ENCODE measurements at regions not wholly inside any gene's neighbourhood (a gene's known extent, or its start where the extent isn't known, plus 50 kb on each side); places are given as distances from the start of the nearest gene placed in this dataset.
"Not testable (repeated sequence)": the region's sequence is repeated elsewhere in the genome, so short reads cannot be mapped to it uniquely, and the experiment has no call there.

GRCh38 chr1:73475316-73475870 is 722.6 kb downstream of the LRRIQ3 start:
- no peak for DNase-seq (ENCODE audit: low spot score)

GRCh38 chr1:73472810-73473209 is 725.2 kb downstream of the LRRIQ3 start:
- no peak for DNase-seq (ENCODE audit: low spot score)

GRCh38 chr1:73467731-73468130 is 730.2 kb downstream of the LRRIQ3 start:
- DNase-seq (ENCODE audit: low spot score) = no peak

- no peak for DNase-seq (ENCODE audit: low spot score)
These were observed 734.1 kb downstream of the LRRIQ3 start for GRCh38 chr1:73463873-73464272.

- peak; percentile 1 for DNase-seq (ENCODE audit: low spot score)
These were observed 745.5 kb downstream of the LRRIQ3 start for GRCh38 chr1:73452522-73452921.

- not testable (repeated sequence) for DNase-seq (ENCODE audit: low spot score)
These were observed 747.3 kb downstream of the LRRIQ3 start for GRCh38 chr1:73450668-73451067.

GRCh38 chr1:73411479-73411878 is 786.5 kb downstream of the LRRIQ3 start:
- no peak for DNase-seq (ENCODE audit: low spot score)

DNA sequence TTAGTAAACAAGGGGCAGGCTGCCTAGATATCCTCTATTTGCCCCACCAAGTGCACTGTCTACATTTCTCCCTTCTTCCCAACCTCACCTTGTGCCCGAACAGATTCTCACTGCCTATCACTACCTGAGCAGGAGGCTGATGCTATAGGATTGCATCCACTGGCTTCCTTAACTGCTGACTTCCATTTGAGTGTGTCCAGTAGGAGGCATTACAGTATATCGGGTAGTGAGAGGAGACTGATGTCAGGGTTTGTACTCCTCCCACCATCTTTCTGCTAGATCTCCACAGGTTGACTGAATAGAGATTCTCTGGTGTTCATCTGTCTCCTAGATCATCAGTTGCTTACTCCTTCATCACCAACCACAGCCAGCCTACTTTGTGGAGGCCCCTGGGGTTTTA is 796.3 kb downstream of the LRRIQ3 start:
- no peak for DNase-seq (ENCODE audit: low spot score)

- DNase-seq (ENCODE audit: low spot score) = no peak
These were observed 815.0 kb downstream of the LRRIQ3 start for GRCh38 chr1:73382966-73383365.

DNA sequence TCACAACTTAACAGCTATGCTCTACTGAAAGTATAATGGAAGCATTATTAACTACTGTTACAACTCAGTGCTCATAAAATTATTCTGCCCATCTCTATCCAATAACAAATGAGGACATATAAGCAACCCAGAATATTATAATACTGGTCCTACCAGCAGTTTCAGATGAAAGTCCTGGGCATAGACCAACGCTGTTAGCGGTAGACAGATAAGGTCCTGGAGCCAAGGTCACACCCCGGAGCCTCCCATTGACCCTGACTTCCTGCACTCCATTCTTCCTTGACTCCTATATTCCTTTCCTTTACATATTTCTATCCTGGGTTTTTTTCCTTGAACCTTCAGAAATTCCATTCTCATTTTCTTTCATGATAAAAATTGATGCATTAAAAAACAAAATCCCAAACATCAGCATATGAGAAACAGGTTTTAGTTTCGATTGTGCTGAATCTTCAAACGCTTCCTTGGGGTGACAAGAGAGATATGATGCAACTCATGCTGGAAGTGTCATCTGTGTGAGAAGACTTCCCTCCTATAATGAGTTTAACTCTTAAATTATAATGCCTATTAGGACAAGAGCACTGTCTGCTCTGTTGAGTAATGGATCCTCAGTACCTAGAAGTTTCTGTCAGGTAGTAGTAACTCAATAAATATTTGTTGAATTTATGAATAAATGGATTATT is 831.1 kb downstream of the LRRIQ3 start:
- DNase-seq (ENCODE audit: low spot score) = no peak

DNA sequence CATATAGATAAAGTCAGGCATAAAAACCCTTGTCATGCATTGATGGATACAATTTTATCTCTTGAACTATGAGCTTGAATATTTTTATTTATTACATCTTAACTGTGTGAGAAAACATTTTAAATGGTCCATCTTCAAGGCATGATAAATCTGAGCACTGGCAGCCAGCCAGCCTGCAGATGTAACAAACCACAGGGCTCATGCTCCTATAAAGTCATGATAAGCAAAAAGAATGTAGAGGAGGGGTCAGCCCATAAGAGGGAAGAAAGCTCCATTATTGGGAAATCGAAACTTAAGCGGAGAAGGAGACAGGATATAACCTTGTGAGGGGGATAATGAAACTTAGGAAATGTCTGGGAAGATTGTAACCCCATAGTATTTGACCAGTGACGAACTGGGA is 839.0 kb downstream of the LRRIQ3 start:
- no peak for DNase-seq (ENCODE audit: low spot score)

GRCh38 chr1:73356485-73356884 is 841.5 kb downstream of the LRRIQ3 start:
- no peak for DNase-seq (ENCODE audit: low spot score)

GRCh38 chr1:73343947-73344346 is 854.0 kb downstream of the LRRIQ3 start:
- no peak for DNase-seq (ENCODE audit: low spot score)

DNA sequence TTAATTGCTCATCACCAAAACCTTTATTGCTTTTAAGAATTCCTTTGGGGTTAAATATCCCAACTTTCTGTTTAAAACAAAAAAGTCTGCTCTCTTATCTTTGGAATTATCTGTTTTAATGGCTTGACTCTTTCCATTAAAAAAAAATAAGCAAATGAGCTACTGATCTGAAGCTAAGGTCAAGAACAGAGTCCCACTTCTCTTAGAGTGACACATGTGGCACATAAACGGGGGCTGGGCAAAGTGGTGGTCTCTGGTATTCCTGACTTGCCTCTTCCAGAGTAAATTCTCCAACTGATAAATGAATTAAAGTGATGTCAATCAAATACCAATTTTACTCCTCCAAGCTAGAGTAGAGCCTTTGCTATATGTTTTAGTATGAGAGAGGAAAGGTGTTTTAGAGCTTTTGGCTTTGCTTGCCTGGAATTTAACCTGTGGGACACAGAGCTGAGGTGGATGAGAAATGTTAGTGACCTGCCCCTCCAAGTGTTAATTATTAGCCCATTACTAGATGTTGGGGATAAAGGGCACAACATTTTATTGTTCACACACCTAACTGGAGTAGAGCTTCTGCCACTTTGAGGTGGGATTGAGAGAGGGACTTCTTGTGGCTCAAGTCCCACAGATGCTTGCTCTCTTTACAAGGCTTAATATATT is 864.0 kb downstream of the LRRIQ3 start:
- DNase-seq (ENCODE audit: low spot score) = no peak

DNA sequence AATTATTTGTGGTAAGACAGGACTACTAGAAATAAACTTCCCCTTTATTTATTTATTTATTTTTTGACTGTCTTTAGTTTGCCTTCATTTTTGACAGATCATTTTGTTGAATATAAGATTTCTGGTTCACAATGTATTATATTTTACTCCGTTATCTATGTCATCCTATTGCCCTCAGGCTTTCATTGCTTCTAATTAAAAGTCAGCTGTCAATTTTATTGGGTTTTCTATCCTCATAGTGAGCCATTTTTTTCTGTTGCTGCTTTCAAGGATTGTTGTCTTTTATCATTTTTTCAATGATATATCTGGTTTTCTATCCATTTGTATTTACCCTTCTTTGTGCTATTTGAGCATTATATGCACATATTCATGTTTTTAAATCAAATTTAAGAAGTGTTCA is 866.2 kb downstream of the LRRIQ3 start:
- no peak for DNase-seq (ENCODE audit: low spot score)

- no peak for DNase-seq (ENCODE audit: low spot score)
These were observed 870.0 kb downstream of the LRRIQ3 start for GRCh38 chr1:73327998-73328397.

DNA sequence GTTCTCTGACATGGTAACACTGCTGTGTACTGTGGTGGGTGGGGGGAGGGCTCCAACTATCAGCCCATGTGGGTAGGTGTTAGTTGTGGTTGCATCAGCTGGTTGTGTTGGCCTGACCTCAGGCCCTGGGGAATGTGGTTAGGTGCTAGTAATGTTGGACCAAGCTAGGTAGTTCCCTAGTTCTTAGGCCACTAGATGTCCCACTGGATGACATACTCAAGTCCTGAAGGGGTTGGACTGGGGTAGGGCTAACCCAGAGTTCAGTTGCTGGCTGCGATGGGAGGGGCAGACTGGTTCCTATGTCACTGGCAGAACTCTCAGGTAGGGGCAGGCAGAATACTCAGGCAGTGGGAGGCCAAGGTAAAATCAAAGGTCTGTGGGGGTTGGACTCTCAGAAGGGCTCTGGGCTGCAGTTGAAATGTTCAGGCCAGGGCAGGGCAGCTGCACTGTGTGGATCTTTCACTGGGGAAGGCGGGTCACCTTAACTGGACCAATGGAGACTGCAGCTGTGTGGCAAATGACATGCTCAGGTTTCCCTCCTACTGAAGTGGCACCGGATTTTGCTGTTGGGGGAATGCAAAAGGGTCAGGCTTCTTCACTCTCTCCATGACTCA is 870.7 kb downstream of the LRRIQ3 start:
- no peak for DNase-seq (ENCODE audit: low spot score)

DNA sequence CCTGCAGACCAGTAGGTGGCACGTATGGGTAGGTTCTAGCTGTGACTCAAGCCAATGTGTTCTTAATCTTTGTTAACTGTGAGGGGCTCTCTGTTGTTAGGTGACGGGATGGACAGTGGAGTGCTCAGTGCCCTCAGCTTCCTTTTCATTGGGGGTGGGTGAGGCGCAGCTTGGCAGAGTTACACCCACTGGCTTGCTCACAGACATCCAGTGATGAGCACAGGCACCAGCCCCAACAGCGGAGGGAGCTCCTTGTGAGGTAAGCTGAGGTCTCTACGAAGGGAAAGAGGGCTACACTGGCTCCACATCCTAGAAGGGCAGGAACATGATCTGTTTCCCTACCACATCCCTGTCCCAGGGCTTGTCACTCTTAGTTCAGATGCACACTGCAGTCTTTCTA is 871.3 kb downstream of the LRRIQ3 start:
- DNase-seq (ENCODE audit: low spot score) = no peak

GRCh38 chr1:73310797-73311381 is 887.1 kb downstream of the LRRIQ3 start:
- no peak for DNase-seq (ENCODE audit: low spot score)

DNA sequence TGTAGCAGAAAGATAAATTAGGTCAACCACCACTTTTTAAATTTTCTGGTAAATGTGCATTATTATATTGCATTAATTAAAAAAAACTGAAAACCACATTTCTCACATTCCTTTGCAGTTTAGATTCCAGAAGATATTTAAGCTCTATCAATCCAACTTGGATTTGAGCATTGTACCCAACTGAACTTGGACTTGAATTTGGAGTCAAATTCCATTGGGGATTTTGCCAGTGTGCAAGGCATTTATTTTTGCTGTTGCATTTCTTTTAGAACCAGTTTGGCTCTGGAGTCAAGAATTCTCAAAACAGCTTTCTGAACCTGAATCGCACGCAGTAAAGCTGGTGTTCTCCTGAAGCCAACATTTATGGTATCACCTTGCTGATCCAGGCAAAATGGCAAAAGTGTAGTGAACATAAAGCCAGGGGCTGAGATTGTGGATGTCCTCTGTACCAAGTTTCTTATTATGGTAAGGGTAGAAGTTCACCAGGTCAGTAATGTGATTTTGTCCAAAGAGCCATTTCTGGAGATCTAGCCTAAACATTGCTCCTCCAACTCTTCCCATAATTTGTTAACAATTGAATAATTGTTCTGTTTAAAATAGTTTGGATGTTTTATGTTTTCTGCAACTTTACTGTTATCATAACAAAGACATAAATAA is 890.9 kb downstream of the LRRIQ3 start:
- DNase-seq (ENCODE audit: low spot score) = no peak

DNA sequence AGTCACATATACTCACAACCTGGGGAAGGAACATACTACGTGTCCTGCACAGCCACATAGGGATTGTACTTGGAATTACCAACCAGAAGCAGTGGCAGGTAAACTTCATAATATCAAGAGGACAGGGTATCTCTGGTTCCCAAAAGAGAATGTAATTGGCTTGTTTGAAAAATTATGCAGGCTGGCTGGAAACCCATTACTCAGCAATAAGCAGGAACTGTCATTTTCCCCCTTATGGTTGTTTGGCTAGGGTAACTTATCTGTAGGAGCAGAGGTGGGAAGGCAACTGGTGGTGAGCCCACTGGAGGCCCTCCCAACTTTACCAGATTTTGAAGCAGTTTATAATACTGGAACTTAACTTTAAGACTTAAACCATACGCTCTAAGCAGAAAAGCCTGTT is 924.1 kb downstream of the LRRIQ3 start:
- no peak for DNase-seq (ENCODE audit: low spot score)

DNA sequence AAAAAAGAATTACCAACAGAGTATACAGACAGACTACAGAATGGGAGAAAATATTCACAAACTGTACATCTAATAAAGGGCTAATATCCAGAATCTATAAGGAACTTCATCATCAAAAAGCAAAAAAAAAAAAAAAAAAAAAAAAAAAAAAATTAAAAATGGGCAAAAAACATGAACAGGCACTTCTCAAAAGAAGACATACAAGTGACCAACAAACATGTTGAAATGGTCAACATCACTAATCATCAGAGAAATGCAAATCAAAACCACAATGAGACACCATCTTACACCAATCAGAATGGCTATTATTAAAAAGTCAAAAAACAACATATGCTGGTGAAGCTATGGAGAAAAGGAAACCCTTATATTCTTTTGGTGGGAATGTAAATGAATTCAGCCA is 952.8 kb downstream of the LRRIQ3 start:
- DNase-seq (ENCODE audit: low spot score) = not testable (repeated sequence)

Data from kidney capillary endothelial cell (primary cell).